Stimulated activated CD4-positive, alpha-beta T cell treated with anti-CD3 and anti-CD28 coated beads, Interleukin-1b, Interleukin-23, amount 100 ng/mL, for 24 hours (primary cell): ENCODE measurements at regions not wholly inside any gene's neighbourhood (a gene's known extent, or its start where the extent isn't known, plus 50 kb on each side); places are given as distances from the start of the nearest gene placed in this dataset.

Experiments
- DNase-seq, 4 experiments: peaks; one replicate each; pipeline ENCODE4 v3.0.0-alpha.2; 2020; ENCODE audit warnings: low read depth in 4 of 4, low spot score in 1 of 4

GRCh38 chr7:9961161-9961922 is 1012.3 kb upstream of the PHF14 start:
- DNase-seq: no peak

GRCh38 chr7:9962742-9963141 is 1010.9 kb upstream of the PHF14 start:
- no peak for DNase-seq

DNA sequence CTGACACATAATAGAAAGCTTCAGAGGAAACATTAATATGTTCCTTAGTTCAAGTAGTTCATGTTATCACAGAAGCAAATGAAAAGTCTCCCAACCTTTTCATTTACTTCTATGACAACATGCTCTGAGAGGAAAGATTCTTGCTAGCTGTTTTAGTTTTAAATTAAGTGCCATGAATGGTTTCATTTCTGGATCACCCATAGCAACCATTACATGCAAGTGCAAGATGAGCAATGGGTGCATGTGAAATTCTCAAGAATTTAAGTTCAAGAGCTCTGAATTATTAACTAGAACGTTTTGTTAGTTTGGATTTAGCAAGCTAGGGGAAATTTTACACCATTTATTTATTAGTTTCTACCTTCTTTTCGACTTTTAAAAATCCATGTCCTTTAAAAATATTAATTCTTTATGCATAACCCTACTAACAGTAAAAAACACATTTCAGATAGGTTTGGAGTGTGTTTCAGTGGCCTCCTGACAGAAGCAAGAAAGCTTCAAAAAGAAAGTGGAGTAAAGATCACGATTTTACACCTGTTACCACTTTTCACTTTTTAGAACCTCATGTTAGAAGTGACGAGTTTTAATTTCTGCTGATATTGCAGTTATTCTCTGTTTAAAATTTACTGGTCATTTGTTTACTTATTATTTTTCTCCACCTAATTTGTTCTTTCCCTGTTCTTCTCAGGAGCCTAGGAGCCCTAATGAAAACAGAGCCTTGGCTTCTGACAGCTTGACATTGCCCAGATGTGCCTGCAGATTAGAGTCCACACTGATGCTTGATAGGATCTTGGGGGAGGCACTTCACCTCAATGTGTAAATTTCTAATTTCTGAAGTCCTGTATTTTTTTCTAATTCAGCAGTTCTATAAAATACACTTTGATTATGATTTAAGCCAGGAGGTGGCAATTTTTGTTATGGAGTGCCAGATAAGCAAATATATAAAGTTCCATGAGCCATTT is 995.3 kb upstream of the PHF14 start:
- no peak for DNase-seq

- no peak for DNase-seq
Observed at GRCh38 chr7:9981742-9982349, 991.8 kb upstream of the PHF14 start.

DNA sequence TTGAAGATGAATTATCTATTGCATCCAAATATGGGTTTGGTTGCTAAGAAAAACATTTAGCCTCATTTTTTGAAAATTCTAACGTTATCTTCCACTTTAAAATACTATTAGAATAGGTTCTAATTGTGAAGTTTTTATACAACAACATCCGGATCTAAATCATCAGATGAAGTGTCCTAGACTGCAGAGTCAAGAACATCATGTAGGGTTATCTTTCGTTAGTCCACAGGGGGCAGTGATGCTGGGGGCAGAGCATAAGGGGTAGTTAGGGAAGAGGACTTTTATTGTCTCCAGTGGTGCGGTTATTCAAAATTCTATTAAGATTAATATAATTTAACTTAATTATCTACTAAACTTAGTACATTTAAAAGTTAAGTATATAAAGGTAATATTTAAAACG is 990.6 kb upstream of the PHF14 start:
- DNase-seq: no peak

GRCh38 chr7:10015687-10016086 is 958.0 kb upstream of the PHF14 start:
- no peak for DNase-seq

GRCh38 chr7:10022480-10022879 is 951.2 kb upstream of the PHF14 start:
- DNase-seq: no peak

- DNase-seq: no peak
Observed at GRCh38 chr7:10022957-10023356, 950.7 kb upstream of the PHF14 start.

DNA sequence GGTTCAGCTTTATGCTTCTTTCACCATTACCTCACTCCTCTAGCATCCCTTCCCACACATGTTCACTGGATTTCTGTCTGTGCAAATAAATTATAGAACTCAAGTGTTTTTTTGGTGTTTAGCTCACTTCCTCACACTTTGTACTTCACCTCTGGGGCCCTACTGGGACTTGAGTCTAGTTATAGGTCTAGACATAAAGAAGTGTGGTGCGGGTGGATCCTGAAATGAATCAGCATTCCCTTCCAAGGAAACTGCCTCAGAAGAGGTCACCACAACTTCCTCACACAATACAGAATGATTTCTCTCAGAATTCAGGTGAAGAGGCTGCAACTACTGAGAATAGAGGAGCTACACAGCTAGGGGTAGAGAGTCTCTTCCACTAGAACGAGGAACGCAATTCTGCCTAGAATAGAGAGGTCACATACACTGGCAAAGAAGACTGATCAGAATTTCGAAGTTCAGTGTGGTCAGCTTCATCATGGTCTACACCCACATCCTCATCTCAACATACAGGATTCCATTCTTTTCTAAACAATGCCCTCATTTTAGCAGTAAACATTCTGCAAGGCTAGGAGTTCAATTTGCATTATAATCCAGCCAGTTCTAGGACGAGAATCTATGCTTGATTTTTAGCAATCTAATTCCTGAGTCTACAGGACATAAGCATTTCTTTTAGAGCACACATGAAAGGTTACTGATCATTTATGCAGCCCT is 938.7 kb upstream of the PHF14 start:
- no peak for DNase-seq

- DNase-seq: no peak
Observed at GRCh38 chr7:10036693-10037092, 937.0 kb upstream of the PHF14 start.

DNA sequence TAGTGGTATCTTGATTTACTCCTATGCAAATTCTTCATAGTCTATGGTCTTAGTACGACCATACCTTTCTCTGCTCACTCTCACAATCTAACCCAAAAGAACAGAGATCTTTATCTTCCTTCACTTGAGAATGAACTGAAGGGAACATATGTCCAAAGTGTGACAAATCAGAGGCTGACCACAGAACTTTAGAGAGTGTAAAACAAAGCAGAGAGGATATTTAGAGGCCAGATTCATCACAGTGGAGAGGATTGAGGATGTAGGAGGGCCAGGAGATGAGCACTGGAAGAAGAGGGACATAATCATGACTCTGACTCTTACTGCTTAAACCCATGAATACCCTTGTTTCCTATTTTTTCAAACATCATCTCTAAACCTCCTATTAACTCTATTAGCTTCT is 935.3 kb upstream of the PHF14 start:
- no peak for DNase-seq

- no peak for DNase-seq
Observed at GRCh38 chr7:10040674-10041073, 933.0 kb upstream of the PHF14 start.

GRCh38 chr7:10070899-10071298 is 902.8 kb upstream of the PHF14 start:
- no peak for DNase-seq

GRCh38 chr7:10075866-10076265 is 897.8 kb upstream of the PHF14 start:
- no peak for DNase-seq

DNA sequence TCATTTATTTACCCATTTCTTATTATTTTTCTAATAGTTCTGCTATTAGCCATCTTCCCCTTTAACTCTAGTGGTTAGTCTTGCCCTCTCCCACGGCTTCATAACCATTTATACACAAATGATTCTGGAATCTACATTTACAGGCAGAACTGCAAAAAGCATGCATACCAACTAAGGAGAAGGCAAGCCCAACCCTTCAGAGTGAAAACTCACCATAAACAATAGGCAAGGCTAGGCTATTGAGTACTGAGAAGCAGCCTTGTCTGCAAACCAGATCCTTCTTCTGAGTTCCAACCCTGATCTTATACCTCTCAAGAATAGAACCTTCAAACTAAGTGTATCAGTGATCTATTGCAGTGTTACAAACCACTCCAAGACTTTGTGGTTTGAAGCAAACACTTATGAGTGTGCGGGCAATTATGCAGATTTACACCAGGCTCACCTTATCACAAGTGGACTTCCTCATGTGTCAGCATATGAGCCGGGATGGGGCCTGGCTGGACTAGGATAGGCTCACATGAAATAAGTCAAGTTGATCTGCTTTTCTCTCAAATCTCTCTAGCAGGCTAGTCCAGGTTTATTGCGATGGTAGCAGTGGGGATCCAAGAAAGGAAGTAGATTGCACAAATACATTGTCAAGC is 896.9 kb upstream of the PHF14 start:
- DNase-seq: no peak

- DNase-seq: no peak
Observed at GRCh38 chr7:10079572-10079971, 894.1 kb upstream of the PHF14 start.

DNA sequence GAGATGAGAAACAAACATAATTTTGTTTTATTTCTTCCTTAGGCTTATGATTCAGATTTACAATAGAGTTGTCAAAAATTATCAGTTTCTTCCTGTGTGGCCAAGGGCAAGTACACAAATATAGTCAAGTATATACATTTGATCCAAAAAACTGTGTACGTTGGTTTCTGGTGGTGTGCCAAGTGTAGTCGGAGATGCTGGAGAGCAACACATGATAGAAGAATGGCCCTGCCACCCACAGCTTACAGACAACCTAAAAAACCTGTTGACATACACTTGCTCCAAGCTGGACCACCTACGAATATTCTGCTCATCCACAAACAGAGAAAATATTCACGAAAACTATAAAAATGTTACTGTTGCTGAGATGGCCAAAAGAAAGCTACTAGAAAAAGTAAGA is 890.8 kb upstream of the PHF14 start:
- no peak for DNase-seq

- no peak for DNase-seq
Observed at GRCh38 chr7:10083766-10084165, 889.9 kb upstream of the PHF14 start.

DNA sequence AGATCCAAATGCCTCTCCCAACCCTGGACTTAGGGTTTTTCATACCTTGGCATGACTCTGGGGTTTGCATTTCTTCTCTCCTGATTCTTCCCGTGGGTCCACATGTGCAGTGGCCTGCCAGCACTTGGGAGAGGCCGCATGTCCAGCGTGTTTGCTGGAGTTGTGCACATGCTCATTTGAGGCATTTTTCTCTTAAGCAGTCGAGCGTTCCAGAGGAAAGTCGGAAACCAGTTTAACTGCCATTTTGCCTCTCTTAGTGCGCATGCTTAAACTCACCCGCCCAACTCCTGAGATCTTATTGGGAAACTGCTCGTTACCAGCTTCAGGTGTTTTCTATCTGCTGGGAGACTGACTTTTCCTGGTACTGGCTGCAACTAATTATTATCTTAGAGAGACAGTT is 888.4 kb upstream of the PHF14 start:
- no peak for DNase-seq

GRCh38 chr7:10100572-10100971 is 873.1 kb upstream of the PHF14 start:
- no peak for DNase-seq

DNA sequence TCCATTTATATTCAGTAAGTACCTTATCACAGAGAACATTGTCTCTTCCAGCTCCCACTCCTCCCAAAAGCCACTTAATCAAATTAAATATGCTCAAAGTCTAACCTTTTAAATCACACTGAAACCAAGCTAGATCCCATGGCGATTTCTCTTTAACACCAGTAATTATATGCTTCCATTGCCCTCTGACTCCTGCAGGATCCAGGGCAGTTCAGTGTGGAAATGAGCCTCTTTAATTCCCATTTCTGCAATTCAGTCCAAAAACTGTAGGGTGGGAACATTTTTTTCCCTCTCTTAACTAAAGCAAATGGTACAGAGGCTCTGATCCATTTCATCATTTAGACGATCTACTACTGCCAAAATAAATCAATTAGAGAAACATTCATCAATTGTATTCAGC is 872.3 kb upstream of the PHF14 start:
- no peak for DNase-seq
